GM21825 (cell line): ENCODE measurements at regions not wholly inside any gene's neighbourhood (a gene's known extent, or its start where the extent isn't known, plus 50 kb on each side); places are given as distances from the start of the nearest gene placed in this dataset.

Source experiments
- ATAC-seq: cut with Tn5 transposase; IDR thresholded peaks from one replicate; pipeline ENCODE4 v1.9.1; 2021; ENCODE audit warnings: mild to moderate bottlenecking, moderate library complexity; ENCODE audit not compliant: unreplicated experiment

DNA sequence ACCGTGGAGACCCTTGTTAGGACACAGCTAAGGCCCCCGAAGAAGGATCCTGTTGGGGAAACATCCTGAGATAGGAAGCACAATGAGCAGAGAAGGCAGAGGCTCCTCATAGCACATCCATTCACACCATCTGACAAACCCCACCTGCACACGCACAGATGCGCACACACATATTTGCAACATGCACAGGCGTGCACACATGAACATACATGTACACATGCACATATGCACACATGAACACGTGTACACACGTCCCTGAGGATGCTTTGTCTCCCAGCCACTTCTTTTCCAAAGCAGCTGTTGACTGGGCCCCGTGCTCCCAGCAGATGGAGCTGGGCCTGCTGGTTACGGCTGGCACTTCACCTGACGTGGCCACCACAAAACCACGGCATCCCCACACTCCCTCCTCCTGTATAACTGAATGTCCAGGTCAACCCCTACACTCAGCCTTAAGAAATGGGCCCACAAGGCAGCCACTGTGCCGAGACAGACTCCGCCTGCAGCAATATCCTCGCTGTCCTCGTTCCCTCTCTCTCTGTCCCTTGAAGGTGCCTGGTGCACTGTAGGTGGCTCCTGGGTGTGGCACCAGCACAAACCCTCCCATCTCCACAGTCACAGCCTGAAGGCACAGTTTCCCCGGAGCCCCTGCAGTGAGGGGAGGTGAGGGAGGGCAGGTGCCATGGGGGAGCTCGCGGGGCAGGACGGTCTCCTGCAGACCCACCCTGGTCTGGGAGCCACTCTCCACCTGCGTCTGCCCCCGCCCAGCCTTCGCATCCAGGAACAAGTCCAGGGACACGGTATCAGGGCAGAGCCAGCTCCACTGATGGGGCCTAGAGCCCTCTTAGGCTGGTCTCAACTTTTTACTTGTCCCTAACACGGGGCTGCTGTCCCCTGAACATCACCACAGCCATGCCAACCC is 183.0 kb downstream of the RBFOX3 start:
- no peak for ATAC-seq

DNA sequence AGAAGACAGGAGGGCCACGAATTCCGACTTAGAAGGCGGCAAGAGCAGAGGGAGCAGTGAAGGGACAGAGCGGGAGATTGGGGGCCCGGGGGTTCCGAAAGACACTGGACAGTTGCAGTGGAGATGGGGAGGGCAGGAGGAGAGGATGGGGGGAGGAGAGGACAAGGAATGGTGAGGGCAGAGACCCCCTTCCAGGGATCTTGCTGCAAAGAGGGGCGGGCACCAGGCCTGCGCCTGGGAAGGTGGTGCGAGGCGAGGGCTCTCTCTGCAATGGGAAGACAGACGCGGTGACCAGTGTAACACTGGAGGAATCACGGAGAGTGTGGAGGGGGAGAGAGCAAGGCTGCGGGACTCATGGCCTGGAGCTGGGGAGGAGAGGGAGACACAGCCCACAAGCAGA is 185.2 kb downstream of the RBFOX3 start:
- no peak for ATAC-seq

DNA sequence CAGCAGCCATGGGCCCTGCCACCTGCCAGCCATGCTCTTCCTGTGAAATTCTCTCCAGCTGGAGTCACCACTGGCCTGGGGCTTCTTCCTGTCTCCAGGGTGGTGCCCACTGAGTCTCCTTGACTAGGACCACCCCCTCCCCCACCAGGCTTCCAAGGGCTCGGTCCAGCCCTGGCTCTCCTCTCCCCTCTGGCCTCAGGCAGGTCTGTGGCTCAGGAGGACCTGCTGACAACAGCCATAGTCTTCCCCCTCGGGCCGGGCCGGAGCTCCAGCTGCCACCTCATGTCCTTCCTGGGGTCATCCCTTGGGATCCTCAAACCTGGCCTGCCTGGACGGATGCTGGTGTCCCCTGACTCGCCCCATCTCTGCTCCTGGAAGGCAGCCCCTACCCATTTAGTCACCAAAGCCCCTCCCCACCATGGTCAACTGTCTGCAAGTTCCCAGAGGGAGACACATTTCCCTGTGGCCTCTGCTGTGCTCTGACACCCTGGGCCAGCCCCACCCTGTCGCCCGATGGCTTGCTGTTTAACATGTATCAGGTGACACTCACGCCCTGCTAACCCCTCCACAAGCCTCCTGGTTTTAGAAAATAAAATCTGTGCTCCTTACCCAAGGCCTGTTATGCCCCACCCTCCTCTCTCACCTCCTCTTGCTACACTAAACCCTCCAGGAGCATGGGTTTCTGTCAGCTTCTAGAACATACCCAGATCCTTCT is 186.2 kb downstream of the RBFOX3 start:
- ATAC-seq: no peak

DNA sequence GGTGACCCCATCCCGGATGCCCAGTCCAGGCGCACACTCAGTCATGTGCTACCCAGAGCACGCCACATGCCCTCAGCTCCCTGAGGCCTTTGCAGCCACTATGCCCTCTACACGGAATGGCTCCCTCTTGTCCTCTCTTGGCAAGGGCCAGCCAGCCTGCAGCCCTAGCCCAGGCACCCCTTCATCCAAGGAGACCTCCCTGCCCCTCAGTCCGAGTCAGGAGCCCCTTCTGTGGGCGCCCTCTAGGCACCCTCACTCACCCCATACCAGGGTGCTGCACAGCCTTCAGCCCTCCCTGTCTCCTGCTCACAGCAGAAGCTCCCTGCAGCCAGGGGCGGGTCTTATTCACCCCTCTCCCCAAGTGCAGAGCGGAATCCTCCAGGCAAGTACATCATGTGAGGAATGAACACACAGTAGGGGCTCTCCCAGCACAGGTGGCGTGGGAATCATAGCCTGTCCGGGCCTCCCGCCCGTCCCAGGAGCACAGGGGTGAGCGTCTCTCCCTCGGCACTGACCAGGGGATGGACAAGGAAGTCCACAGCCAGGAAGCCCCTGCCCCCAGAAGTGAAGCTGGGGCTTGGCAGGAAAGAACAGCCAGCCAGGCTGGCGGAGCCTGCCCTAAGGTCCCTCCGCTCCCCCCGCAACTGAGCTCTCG is 186.9 kb downstream of the RBFOX3 start:
- ATAC-seq: no peak

DNA sequence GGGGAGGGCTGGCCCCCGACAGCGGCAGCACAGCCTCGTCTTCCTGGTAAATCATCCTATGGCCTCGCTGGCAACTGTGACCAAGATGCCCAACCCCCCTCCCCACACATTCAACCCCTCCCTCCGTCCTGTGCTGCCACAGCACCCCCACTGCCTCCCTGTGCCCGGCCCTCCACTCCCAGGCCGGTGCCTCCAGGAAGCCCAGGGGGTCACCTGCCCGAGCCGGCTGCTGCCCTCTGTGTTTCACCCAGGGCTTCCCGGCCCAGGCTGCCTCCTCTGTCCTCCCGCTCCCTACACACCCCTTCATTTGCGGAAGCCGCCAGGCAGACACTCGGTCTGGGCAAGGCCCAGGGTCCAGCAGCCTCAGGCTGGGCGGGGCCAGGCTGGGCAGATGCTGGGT is 188.6 kb downstream of the RBFOX3 start:
- no peak for ATAC-seq

DNA sequence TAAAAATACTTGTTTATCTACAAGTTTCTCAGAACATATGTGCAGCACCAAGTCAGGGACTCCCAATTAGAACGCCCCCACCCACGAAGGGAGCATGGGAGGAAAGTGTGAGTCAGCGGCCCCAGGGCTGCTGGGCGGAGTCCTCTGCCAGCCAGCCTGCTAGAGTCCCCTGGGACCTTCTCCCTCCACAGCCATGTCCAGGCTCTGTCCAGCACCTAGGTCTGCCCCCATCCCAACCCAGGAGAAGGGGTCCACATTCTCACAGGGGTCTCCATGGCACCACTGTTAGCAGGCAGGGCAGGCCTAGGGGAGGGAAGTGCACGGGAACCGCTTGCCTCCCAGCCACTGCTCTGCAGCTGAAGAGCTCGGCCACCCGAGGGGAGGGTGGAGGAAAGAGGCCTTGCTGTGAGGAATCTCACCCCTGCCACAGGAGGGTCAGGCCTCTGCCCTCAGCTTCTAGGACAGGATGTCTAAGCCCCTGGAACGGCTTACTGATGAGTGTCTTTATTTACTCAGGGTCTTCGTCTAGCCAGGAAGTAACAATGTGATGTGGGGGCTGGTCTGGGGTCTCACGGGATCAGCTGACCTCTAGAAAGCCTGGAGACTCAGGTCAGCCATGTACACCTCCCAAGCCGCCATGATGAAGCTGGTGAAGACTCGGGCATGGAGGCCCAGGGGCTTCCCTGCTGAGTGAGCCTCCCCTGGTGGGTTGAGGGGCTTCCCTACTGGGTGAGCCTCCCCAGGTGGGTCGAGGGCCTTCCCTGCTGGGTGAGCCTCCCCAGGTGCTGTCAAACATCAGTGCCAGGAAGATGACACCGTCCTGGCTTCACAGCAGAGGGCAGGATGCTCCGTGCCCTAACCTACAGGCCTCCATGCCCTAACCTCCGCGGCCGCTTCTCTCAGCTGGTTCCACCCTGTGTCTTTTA is 190.3 kb downstream of the RBFOX3 start:
- no peak for ATAC-seq

DNA sequence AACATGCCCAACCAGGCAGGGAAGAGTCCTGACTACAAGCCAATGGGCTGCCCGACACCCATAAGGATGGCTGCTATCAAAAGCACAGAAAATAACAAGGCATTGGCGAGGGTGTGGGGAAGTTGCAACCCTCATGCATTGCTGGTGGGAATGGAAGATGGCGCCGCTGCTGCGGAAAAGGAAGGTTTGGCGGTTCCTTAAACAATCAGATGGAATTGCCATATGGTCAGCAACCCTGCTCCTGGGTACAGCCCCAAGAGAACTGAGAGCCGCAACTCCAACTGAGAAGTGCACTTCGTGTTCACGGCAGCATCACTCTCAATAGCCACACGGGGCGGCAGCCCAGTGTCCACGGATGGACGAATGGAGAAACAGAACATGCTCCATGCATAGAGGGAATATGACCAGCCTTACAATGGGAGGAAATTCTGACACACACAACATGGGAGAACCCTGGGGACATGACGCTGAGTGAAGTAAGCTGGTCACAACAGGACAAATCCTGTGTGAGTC is 193.3 kb downstream of the RBFOX3 start:
- ATAC-seq: no peak

DNA sequence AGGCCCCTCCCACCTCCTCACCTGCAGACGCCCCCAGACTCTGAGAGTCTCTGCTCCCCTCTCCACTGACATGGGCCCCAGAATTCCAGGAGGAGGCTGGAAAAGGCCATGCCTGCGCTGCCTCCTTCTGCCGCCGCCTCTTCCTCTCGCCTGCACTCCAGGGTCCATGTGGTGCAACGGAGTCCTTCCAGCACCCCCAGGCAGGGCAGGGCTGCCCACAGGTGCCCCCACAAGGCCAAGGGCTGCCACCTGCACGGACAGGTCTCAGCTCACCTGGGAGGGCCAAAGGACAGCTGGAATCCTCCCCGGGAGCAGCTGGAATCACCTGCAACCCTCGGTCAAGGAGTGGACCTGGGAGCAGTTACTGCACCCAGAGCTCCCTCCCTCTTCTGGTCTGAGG is 194.9 kb downstream of the RBFOX3 start:
- ATAC-seq: no peak

DNA sequence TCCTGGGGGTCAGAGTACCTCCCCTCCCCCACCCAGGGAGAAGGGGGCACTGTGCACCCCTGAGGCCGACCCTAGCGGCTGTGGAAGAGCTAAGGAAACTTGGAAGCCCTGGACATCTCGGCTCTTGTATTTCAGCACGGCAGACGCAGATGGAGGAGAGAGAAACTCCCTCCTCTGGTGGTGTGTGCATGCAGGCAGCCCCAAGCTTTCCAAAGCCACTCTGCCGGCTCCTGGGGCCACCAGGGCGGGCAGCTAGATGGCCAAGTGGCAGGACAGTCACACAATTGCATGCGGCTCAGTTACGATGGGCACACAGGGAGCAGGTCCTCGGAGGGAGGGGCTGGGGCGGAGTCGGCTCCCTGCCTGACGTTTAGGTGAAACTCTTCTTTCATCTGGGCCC is 195.5 kb downstream of the RBFOX3 start:
- ATAC-seq: no peak

DNA sequence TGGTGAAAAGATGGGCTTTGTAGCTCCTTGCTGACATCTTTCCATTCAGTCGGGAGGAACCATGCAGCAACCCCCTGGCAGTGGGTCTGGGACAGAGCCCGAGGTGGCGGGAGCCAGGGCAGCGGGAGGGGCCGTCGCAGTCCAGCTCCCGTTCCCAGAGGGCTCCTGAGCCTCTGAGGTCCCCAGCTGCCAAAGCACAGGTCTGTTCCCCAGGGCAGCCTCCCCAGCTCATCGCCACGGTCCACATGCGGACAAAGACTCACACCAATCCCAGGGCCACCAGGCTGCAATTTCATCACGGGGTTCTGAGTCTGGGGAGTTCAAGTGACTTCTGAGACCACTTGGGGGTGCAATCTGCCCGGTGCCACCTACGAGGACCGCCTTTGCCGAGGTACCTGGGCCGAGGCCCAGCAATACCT is 196.0 kb downstream of the RBFOX3 start:
- no peak for ATAC-seq

DNA sequence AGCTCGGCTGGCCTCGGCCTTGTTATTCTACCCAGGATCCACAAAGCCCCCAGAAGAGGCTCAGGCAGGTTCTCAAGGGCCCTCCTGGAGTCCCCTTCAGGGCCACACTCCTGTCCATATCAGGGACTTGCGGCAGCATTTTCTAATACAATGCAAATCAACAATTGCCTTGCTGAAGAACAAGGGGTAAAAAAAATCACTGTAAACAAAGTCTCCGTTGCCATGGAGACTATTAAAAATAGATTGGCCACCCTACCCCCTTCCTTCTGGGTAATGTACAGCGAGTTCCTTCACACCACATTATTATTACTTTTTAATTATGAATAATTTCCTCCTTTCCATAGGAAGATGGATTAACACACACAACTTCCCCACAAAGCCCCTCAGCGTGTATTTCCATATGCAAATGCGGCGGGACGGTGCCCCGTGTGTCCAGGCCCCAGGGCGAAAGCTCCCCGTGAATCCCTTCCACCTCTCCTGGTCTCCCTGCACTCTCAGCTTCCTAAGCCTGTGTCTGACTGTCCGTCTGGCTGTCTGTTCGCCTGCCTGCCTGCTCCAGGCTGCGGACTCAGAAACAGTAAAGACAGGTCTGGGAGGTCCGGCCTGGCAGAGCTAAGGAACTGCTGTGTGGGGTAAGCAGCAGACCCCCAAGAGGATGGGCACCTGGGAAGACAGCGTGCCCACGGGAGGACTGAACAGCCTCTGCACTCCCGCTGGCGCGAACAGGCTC is 196.6 kb downstream of the RBFOX3 start:
- no peak for ATAC-seq

DNA sequence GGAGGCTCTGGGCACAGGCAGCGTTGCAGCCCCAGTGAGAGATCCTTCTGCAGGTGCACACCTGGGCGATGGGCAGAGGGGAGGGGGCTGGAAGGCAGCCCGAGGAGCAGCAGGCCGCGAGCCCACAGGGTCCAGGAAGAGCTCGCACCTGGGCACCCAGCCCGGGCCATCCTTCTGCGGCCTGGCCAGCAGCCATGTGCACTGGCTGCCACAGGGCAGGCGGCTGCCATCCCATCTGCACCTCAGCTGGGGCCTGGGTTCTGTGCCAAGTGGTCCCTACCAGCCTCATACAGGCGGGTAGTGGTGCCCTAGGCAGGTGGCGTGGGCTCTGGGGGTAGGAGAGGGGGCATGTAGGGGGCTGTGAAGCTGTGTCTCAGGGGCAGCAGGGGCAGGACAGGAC is 197.2 kb downstream of the RBFOX3 start:
- no peak for ATAC-seq

DNA sequence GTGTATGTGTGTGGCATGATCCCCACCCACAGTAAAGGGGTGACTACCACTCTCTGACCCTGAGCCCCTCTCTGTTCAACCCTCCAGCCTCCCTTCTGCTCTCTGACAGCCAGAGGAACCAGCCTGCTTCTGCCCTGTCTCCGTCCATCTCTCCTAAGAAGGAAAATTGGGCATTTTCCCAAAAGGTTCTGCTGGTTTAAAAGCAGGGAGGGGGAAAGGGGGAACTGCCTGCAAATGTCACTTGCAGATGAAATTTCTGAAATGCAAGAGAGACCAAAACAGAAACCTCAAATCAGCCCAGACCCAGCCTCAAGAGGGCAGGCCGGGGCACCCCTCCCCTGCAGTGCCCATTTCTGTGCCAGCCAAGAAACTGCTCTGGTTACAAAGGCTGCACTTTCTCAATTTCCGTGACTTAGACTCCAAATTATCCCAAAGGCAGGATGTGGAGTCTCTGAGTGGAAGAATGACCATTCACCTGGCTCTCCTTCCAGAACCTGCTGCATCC is 197.9 kb downstream of the RBFOX3 start:
- no peak for ATAC-seq

DNA sequence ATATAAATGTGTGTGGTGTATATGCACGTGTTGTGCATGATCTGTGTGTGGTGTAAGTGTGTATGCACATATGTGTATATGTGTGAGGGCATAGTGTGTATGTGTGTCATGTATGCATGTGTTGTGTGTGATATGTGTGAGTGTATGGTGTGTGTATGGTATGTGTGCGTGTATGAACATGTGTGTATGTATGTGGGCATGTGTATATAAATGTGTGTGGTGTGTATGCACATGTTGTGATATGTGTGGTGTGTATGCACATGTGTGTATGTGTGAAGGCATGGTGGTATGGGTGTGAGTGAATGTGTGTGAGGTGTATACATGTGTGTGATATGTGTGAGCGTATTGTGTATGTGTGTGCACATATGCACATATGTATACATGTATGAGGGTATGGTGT is 198.7 kb downstream of the RBFOX3 start:
- ATAC-seq: no peak

DNA sequence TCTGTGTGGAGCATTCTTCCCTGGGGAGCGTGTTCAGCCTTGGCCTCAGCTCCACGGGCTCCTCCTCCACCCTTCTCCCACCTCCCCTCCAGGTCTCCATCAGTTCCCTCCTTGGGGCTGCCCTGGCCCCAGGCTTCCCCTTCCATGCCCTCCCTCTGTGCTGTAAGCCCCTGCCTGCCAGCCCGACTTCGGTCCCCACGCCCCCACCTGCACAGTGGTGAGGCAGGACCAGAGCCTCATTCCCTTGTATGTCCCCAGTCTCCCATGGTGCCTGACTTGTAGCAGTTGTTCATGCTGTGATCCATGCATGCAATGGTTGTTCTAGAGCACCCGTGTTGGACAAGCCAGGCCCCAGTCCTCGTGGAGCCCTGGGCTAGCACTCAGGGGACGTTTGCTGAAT is 199.4 kb downstream of the RBFOX3 start:
- ATAC-seq: no peak

DNA sequence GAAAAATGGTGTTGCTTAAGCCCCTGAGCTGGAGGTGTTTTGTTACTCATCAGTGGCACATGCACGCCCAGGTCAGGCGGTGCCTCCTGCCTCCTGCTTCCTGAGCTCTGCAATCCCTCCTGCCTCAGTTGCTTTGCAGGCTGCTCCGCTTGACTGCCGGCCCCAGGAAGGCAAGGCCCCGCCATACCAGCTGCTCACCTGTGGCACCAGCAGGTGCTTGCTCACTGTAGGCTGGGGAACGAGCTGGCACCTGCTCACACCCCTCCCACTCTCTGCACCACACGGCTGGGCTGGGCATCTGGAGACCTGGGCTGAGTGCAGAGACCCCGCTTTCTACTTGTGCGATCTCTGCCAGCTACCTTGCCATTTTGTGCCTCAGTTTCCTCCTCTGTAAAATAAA is 200.2 kb downstream of the RBFOX3 start:
- ATAC-seq: no peak

DNA sequence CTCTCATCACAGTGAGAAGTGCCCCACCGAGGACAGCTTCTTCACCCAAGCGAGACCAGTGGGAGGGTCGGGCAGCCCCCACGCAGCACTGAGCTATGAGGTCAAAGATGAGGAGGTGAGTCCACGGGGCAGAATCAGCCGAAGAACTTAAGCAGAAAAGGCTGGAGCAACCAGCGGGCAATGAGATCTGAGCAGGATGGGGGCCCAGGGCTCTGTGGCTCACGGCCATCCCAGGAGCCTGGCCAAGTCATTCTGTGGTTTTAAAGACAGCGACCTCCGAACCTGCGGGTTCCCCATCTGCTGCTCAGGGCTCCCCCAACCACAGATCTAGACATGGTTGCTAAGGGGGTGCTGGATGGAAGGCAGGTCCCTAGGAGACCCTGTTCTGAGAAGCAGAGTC is 202.6 kb downstream of the RBFOX3 start:
- no peak for ATAC-seq

DNA sequence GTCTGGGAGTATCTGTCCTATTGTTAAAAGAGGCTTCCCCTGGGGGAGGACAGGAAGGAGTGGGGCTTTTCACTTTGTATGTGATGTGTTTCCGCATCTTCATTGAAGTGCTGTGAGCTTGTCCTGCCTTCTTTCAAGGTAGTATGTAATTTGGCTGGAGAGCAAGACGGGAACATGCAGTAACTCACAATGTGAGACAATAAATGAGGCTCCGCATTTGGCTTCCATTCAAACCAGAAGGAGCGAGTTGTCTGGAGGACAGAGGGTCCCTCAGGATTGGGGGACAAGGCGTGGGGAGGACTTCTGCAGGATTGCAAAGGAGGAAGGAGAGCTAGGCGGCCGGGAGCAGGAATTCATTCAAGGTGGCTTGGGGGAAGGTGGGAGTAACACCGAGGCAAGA is 203.5 kb downstream of the RBFOX3 start:
- ATAC-seq: no peak

DNA sequence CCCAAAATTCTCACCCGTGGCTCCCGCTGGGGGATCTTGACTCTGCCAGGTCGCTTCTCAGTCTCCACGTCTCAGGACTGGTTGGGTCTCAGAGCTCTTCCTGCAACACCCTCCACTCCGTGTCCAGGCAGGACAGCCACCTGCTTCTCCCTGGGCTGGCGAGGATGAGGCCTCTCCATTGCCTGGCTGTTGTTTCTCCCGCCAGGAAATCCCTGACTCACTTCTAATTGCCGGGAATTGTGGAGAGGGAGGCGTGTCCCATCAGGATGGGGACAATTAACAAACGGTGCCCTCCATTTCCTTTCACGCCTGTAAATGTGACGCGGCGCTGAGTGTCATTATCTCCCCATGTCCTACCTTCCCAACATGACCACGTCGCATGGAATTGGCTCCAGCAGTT is 204.5 kb downstream of the RBFOX3 start:
- ATAC-seq: no peak

DNA sequence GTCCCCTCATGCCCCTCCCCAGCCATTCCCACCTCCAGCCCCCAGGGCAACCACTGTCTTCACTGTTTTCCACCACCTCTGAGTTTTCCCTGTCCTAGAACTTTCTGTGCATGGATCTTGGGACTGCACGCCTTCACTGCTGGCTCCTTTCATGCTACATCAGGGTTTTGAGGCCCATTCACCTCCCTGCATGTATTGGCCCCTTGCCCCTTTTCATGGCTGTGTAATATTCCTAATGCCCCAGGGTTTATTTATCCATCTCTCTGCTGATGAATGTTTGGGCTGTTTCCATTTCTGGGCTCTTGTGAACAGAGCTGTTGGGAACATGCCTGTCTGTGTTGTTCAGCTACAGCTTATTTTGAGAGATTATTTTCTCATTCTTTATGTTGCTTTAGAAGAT is 205.0 kb downstream of the RBFOX3 start:
- ATAC-seq: no peak
